ENCODE measurements at regions not wholly inside any gene's neighbourhood (a gene's known extent, or its start where the extent isn't known, plus 50 kb on each side); places are given as distances from the start of the nearest gene placed in this dataset.

DNA sequence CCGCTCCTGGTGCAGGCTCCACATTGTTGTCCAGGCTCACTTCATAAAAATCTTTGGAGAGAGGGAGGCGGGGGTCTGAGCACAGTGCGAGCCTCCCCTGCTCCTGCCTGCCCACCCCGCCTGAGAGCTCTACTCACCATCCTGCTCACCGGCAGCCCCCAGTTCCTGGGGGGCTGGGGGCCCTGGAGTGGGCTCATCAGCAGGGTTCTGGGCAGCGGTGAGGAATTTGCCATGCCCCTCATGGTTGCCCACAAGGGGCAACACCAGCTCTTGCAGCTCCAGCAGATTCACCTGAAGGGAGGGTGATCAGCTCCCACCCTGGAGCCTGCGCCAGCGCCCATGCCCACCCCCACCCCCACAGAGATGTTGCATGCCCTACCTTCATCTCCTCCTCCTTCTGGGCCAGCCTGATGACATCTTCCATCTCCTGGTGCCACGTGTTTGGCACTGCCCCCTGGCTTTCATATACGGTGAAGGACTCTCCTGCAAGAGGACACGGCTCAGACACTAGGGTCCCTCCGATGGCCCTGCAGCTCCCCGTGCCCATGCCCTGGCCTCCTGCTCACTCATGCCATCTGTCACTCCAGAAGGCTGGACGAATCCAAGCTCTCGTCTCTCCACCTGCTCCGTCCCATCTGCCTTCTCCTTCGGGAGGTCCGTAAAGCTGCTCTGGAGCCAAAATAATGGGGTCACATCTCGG, 162.1 kb downstream of the TBC1D2B start:
- TF ChIP-seq SRF (IDR thresholded peaks at IDR 0.05; ENCODE audit: low read depth, low read length) (no peak), ZNF720 (CRISPR knock-in tag; IDR thresholded peaks at IDR 0.05) (no peak), GTF2F1 (IDR thresholded peaks at IDR 0.05; ENCODE audit: low read length) (no peak), MYC (CRISPR knock-in tag; IDR thresholded peaks at IDR 0.05; ENCODE audit: borderline replicate concordance) (no peak)
- TF ChIP-seq, protein P1, sequence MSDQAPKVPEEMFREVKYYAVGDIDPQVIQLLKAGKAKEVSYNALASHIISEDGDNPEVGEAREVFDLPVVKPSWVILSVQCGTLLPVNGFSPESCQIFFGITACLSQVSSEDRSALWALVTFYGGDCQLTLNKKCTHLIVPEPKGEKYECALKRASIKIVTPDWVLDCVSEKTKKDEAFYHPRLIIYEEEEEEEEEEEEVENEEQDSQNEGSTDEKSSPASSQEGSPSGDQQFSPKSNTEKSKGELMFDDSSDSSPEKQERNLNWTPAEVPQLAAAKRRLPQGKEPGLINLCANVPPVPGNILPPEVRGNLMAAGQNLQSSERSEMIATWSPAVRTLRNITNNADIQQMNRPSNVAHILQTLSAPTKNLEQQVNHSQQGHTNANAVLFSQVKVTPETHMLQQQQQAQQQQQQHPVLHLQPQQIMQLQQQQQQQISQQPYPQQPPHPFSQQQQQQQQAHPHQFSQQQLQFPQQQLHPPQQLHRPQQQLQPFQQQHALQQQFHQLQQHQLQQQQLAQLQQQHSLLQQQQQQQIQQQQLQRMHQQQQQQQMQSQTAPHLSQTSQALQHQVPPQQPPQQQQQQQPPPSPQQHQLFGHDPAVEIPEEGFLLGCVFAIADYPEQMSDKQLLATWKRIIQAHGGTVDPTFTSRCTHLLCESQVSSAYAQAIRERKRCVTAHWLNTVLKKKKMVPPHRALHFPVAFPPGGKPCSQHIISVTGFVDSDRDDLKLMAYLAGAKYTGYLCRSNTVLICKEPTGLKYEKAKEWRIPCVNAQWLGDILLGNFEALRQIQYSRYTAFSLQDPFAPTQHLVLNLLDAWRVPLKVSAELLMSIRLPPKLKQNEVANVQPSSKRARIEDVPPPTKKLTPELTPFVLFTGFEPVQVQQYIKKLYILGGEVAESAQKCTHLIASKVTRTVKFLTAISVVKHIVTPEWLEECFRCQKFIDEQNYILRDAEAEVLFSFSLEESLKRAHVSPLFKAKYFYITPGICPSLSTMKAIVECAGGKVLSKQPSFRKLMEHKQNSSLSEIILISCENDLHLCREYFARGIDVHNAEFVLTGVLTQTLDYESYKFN (CRISPR knock-in tag; conservative IDR thresholded peaks at IDR 0.05) = no peak
